ENCODE measurements at regions not wholly inside any gene's neighbourhood (a gene's known extent, or its start where the extent isn't known, plus 50 kb on each side); places are given as distances from the start of the nearest gene placed in this dataset.

DNA sequence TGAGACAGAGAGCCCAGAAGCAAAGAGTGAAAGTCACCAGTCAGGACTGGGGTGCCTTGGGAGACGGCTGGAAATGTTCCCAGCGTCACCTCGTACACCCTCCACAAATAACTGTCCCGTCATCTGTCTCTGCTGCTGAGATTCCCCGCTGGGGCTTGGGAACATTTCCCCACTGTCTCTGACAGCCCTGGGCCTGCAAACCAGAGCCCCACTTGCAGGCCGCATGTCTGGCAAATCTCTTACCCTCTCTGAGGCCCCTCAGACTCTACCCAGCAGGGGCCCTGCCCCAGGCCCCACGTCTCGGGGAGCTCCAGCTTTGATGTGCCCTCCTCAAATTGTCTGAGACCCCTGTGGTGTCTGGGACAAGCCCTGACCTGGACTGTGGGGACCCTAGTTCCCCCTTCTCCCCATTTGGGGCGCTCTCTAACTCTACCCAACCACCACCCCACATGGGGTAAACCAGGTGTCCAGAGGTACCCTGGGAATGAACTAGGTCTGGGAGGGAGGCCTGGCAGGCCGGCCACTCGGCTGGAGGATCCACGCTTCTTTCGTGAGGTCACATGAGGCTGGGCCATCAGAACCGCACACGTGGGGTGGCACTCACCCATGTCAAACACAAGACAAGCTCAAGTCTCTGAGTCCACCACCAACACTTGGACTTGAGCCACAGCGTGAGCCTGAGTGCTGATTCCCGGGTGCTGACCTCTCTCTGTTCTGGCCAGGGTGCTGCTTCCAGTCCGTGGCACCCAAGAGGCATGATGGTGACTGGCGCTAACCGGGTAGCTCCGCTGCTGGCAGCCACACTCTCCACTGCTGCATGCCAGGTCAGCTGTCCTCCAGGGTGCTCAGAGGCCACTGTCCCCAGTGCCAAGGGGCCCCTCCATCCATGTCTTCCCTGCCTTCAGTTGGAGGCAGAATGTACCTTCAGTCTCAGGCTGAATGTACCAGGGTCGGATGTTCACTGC lies 59.8 kb downstream of the DIO3 start:
- no peak overlapping the region for H3K9ac ChIP-seq (ENCODE audit: low read length)
- Mint-ChIP-seq H3K4me1 (ENCODE audit: low read depth, unreplicated experiment) (no peaks in the 10 kb centered on the region), H3K27me3 (ENCODE audit: low read depth, unreplicated experiment) (peaks cover 56% of the 10 kb centered on the region), H3K9me3 (ENCODE audit: unreplicated experiment) (no peaks in the 10 kb centered on the region), H3K36me3 (ENCODE audit: low read depth, unreplicated experiment) (no peaks in the 10 kb centered on the region), H3K27ac (ENCODE audit: unreplicated experiment) (no peak overlapping the region), H3K4me3 (ENCODE audit: unreplicated experiment) (no peak overlapping the region)
- no peak overlapping the region for H2AFZ ChIP-seq (ENCODE audit: low read depth, low read length)
- H3K4me2 ChIP-seq (ENCODE audit: low read length), result no peak overlapping the region
- no peaks in the 10 kb centered on the region for H3K79me2 ChIP-seq (ENCODE audit: insufficient read depth, low read length)
- no peaks in the 10 kb centered on the region for H3K4me1 ChIP-seq (ENCODE audit: insufficient read depth, low read length)
- DNase-seq (ENCODE audit: low read depth) (no peak), FAIRE-seq (no peak)
- H3K9me3 ChIP-seq (ENCODE audit: insufficient read depth, low read depth, low read length), result no peaks in the 10 kb centered on the region
- no peaks in the 10 kb centered on the region for H4K20me1 ChIP-seq (ENCODE audit: insufficient read depth, low read length)
- no peak overlapping the region for H3K27ac ChIP-seq (ENCODE audit: low read depth, low read length)
- no peaks in the 10 kb centered on the region for H3K36me3 ChIP-seq (ENCODE audit: insufficient read depth, low read length)
- H3K4me3 ChIP-seq (ENCODE audit: insufficient read depth, low read depth, low read length), result no peak overlapping the region
- H3K27me3 ChIP-seq (ENCODE audit: insufficient read depth, low read length), result peaks cover 7% of the 10 kb centered on the region
- TF ChIP-seq EZH2 (IDR thresholded peaks at IDR 0.05; ENCODE audit: insufficient read depth, low read length), result no peak
- TF ChIP-seq, protein P1, sequence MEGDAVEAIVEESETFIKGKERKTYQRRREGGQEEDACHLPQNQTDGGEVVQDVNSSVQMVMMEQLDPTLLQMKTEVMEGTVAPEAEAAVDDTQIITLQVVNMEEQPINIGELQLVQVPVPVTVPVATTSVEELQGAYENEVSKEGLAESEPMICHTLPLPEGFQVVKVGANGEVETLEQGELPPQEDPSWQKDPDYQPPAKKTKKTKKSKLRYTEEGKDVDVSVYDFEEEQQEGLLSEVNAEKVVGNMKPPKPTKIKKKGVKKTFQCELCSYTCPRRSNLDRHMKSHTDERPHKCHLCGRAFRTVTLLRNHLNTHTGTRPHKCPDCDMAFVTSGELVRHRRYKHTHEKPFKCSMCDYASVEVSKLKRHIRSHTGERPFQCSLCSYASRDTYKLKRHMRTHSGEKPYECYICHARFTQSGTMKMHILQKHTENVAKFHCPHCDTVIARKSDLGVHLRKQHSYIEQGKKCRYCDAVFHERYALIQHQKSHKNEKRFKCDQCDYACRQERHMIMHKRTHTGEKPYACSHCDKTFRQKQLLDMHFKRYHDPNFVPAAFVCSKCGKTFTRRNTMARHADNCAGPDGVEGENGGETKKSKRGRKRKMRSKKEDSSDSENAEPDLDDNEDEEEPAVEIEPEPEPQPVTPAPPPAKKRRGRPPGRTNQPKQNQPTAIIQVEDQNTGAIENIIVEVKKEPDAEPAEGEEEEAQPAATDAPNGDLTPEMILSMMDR (IDR thresholded peaks at IDR 0.05; ENCODE audit: insufficient read depth, low read depth, low read length), result no peak

DNA sequence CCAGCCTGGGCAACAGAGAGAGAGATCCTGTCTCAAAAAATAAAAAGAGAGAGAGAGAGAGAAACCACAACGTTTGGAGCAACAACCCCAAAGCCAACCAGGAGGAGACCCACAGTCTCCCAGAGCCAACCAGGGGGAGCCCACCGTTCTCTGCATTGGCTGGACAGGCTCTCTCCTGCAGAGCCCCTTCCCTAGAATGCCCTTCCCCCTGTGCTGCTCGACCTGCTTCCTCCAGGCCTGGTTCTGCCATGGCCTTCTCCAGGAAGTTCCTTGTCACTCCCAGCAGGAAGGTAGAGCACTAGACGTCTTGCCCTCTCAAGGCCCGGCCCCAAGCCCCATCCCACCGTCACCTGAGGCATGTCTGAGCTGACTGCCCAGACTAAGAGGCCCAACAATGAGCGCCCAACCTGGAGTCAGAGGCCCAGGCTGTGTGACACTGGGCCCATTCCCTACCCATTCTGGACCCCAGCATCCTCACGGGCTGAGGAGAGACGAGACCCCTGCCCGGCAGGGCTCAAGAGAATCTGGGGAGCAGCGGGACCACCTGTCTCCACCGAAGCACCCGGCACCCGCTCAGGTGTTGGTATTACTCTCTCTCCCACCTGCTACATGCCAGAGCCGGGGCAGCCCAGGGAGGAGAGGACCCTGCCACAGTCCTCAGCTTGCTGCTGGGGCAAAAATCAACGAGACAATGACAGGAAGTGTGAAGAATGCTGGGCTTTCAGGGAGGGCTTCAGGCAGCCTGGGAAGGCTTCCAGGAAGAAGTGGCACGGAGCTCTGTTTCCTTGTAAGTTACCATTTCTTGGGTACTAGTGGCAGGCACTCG lies 61.2 kb downstream of the DIO3 start:
- Mint-ChIP-seq H3K4me3 (ENCODE audit: unreplicated experiment) (no peak overlapping the region), H3K27me3 (ENCODE audit: low read depth, unreplicated experiment) (peaks cover 52% of the 10 kb centered on the region), H3K4me1 (ENCODE audit: low read depth, unreplicated experiment) (no peaks in the 10 kb centered on the region), H3K27ac (ENCODE audit: unreplicated experiment) (no peak overlapping the region), H3K36me3 (ENCODE audit: low read depth, unreplicated experiment) (no peaks in the 10 kb centered on the region), H3K9me3 (ENCODE audit: unreplicated experiment) (no peaks in the 10 kb centered on the region)
- no peak overlapping the region for H2AFZ ChIP-seq (ENCODE audit: low read depth, low read length)
- no peak for DNase-seq (ENCODE audit: low read depth)
- no peaks in the 10 kb centered on the region for H3K79me2 ChIP-seq (ENCODE audit: insufficient read depth, low read length)
- H3K4me1 ChIP-seq (ENCODE audit: insufficient read depth, low read length), result no peaks in the 10 kb centered on the region
- no peaks in the 10 kb centered on the region for H3K36me3 ChIP-seq (ENCODE audit: insufficient read depth, low read length)
- H3K27me3 ChIP-seq (ENCODE audit: insufficient read depth, low read length), result peaks cover 9% of the 10 kb centered on the region
- H3K27ac ChIP-seq (ENCODE audit: low read depth, low read length), result no peak overlapping the region
- H3K9ac ChIP-seq (ENCODE audit: low read length), result no peak overlapping the region
- H3K9me3 ChIP-seq (ENCODE audit: insufficient read depth, low read depth, low read length), result no peaks in the 10 kb centered on the region
- no peaks in the 10 kb centered on the region for H4K20me1 ChIP-seq (ENCODE audit: insufficient read depth, low read length)
- no peak overlapping the region for H3K4me3 ChIP-seq (ENCODE audit: insufficient read depth, low read depth, low read length)
- no peak overlapping the region for H3K4me2 ChIP-seq (ENCODE audit: low read length)
- FAIRE-seq, result no peak
- TF ChIP-seq, protein P1 (IDR thresholded peaks at IDR 0.05; ENCODE audit: insufficient read depth, low read depth, low read length), result no peak
- TF ChIP-seq EZH2 (IDR thresholded peaks at IDR 0.05; ENCODE audit: insufficient read depth, low read length), result no peak

All from astrocyte (in vitro differentiated cells and primary cell).